A549 (cell line): ENCODE measurements at regions not wholly inside any gene's neighbourhood (a gene's known extent, or its start where the extent isn't known, plus 50 kb on each side); places are given as distances from the start of the nearest gene placed in this dataset.

Experiments
- BHLHE40 ChIP-seq: IDR thresholded peaks from 2 replicates; pipeline ENCODE4 v1.6.1; 2012; ENCODE audit warnings: low read depth, low read length, inconsistent platforms
- CHD4 ChIP-seq: fragments of 200-600 bp; sonication (generic); IDR thresholded peaks from 2 replicates; pipeline ENCODE4 v1.6.1; 2016; ENCODE audit warnings: antibody characterized with exemption, mild to moderate bottlenecking, borderline replicate concordance
- CTCF ChIP-seq: fragments of >200 bp; sonication (Bioruptor Twin); formaldehyde crosslinking; IDR thresholded peaks from 3 replicates; pipeline ENCODE4 v1.5.1; 2016
- E2F6 ChIP-seq: IDR thresholded peaks from 2 replicates; pipeline ENCODE4 v1.6.1; 2012; ENCODE audit warnings: low read depth, borderline replicate concordance
- JUN ChIP-seq, 2 experiments: fragments of >200 bp; sonication (Bioruptor Twin); formaldehyde crosslinking; IDR thresholded peaks; 2 replicates in 1 of 2; 3 replicates in 1 of 2; pipeline ENCODE4 v1.6.1; 2016 to 2017
- MAX ChIP-seq: IDR thresholded peaks from 2 replicates; pipeline ENCODE4 v1.6.1; 2012
- NFE2L2 ChIP-seq: fragments of 150-350 bp; conservative IDR thresholded peaks from 2 replicates; pipeline ENCODE4 v1.6.1; 2014; ENCODE audit warnings: low read length
- NR3C1 ChIP-seq: fragments of >200 bp; sonication (Bioruptor Twin); formaldehyde crosslinking; IDR thresholded peaks from 3 replicates; pipeline ENCODE4 v1.6.1; 2017
- PHF8 ChIP-seq: fragments of 200-600 bp; sonication (generic); IDR thresholded peaks from 2 replicates; pipeline ENCODE4 v1.6.1; 2016; ENCODE audit warnings: low read depth, mild to moderate bottlenecking, antibody characterized with exemption, moderate library complexity, borderline replicate concordance
- POLR2A ChIP-seq: IDR thresholded peaks from 2 replicates; pipeline ENCODE4 v1.6.1; 2012; ENCODE audit warnings: mild to moderate bottlenecking, low read length
- RAD21 ChIP-seq, 2 experiments: fragments of >200 bp in 1 of 2; sonication (Bioruptor Twin) in 1 of 2; formaldehyde crosslinking in 1 of 2; IDR thresholded peaks in 1 of 2; conservative IDR thresholded peaks in 1 of 2; 2 replicates in 1 of 2; 3 replicates in 1 of 2; pipeline ENCODE4 v1.6.1; 2012 to 2018; ENCODE audit warnings: inconsistent platforms in 1 of 2
- SMC3 ChIP-seq: fragments of >200 bp; sonication (Bioruptor Twin); formaldehyde crosslinking; IDR thresholded peaks from 3 replicates; pipeline ENCODE4 v1.6.1; 2018; ENCODE audit warnings: inconsistent platforms
- ZSCAN20 ChIP-seq: fragments of 250-450 bp; sonication (Bioruptor Pico); IDR thresholded peaks from 2 replicates; pipeline ENCODE4 v1.8.0; 2022; ENCODE audit warnings: mild to moderate bottlenecking, moderate library complexity
- TF ChIP-seq, protein P1 (sequence below): fragments of >200 bp; sonication (Bioruptor Twin); formaldehyde crosslinking; IDR thresholded peaks from 3 replicates; pipeline ENCODE4 v1.6.1; 2016

- TF ChIP-seq PHF8 (no peak), POLR2A (no peak), NR3C1 (no peak), CTCF (no peak), BHLHE40 (no peak), ZSCAN20 (CRISPR knock-in tag) (no peak), SMC3 (no peak), NFE2L2 (no peak), CHD4 (no peak), JUN (IDR thresholded peaks at IDR 0.05) (no peak), RAD21 (conservative IDR thresholded peaks at IDR 0.05 in 1 of 2, IDR thresholded peaks at IDR 0.05 in 1 of 2) (no peak), E2F6 (no peak), MAX (no peak)
- TF ChIP-seq, protein P1, sequence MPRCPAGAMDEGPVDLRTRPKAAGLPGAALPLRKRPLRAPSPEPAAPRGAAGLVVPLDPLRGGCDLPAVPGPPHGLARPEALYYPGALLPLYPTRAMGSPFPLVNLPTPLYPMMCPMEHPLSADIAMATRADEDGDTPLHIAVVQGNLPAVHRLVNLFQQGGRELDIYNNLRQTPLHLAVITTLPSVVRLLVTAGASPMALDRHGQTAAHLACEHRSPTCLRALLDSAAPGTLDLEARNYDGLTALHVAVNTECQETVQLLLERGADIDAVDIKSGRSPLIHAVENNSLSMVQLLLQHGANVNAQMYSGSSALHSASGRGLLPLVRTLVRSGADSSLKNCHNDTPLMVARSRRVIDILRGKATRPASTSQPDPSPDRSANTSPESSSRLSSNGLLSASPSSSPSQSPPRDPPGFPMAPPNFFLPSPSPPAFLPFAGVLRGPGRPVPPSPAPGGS: no peak
Observed at GRCh38 chr2:66283787-66284186, 151.1 kb upstream of the MEIS1 start.
